ENCODE measurements at regions not wholly inside any gene's neighbourhood (a gene's known extent, or its start where the extent isn't known, plus 50 kb on each side); places are given as distances from the start of the nearest gene placed in this dataset.

DNA sequence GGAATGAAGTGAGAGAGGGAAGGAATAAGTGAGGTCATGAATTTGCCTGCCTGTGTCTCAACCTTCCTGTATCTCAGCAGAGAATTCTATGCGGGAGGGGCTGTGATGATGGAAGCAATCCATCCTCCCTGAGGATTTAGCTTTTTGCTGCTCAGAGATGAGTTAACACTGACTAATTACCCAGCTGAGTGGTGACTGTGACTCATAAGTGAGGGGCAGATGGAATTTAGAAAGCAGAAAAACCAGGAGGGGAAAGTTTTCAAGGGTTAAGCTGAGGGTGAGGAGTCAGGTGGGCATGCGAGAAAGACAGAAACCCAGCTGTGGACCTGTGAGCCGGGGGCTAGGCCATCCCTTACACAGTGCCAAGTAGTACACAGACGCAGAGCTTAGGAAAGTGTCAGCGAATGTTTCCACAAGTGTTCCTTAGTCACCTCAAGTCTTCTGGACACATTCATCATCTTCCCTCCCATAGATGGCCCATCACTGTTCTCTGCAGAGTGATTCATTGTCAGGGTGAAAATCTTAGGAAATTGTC, 277.9 kb downstream of the IPO8 start:
- TF ChIP-seq, protein P1, sequence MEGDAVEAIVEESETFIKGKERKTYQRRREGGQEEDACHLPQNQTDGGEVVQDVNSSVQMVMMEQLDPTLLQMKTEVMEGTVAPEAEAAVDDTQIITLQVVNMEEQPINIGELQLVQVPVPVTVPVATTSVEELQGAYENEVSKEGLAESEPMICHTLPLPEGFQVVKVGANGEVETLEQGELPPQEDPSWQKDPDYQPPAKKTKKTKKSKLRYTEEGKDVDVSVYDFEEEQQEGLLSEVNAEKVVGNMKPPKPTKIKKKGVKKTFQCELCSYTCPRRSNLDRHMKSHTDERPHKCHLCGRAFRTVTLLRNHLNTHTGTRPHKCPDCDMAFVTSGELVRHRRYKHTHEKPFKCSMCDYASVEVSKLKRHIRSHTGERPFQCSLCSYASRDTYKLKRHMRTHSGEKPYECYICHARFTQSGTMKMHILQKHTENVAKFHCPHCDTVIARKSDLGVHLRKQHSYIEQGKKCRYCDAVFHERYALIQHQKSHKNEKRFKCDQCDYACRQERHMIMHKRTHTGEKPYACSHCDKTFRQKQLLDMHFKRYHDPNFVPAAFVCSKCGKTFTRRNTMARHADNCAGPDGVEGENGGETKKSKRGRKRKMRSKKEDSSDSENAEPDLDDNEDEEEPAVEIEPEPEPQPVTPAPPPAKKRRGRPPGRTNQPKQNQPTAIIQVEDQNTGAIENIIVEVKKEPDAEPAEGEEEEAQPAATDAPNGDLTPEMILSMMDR (IDR thresholded peaks at IDR 0.05): no peak
- TF ChIP-seq EP300 (IDR thresholded peaks at IDR 0.05) (no peak), NFE2L2 (conservative IDR thresholded peaks at IDR 0.05; ENCODE audit: low read length) (no peak), EHF (CRISPR knock-in tag; IDR thresholded peaks at IDR 0.05) (no peak), ZNF302 (CRISPR knock-in tag; IDR thresholded peaks at IDR 0.05) (no peak), POLR2A (IDR thresholded peaks at IDR 0.05; ENCODE audit: low read length) (no peak), POLR2AphosphoS2 (conservative IDR thresholded peaks at IDR 0.05; ENCODE audit: low read length) (no peak), CBX8 (IDR thresholded peaks at IDR 0.05) (no peak), SMC3 (IDR thresholded peaks at IDR 0.05) (no peak), CEBPB (IDR thresholded peaks at IDR 0.05) (no peak), KDM5A (IDR thresholded peaks at IDR 0.05) (no peak)
- TF ChIP-seq, protein P2, sequence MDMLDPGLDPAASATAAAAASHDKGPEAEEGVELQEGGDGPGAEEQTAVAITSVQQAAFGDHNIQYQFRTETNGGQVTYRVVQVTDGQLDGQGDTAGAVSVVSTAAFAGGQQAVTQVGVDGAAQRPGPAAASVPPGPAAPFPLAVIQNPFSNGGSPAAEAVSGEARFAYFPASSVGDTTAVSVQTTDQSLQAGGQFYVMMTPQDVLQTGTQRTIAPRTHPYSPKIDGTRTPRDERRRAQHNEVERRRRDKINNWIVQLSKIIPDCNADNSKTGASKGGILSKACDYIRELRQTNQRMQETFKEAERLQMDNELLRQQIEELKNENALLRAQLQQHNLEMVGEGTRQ (IDR thresholded peaks at IDR 0.05): no peak
- TF ChIP-seq, protein P3, sequence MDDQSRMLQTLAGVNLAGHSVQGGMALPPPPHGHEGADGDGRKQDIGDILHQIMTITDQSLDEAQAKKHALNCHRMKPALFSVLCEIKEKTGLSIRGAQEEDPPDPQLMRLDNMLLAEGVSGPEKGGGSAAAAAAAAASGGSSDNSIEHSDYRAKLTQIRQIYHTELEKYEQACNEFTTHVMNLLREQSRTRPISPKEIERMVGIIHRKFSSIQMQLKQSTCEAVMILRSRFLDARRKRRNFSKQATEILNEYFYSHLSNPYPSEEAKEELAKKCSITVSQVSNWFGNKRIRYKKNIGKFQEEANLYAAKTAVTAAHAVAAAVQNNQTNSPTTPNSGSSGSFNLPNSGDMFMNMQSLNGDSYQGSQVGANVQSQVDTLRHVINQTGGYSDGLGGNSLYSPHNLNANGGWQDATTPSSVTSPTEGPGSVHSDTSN (IDR thresholded peaks at IDR 0.05): no peak

Data from A549 (cell line).